ENCODE measurements at regions not wholly inside any gene's neighbourhood (a gene's known extent, or its start where the extent isn't known, plus 50 kb on each side); places are given as distances from the start of the nearest gene placed in this dataset.

- H3K4me3 ChIP-seq: no peak overlapping the region
- no peaks in the 10 kb centered on the region for H3K36me3 ChIP-seq
- no peak overlapping the region for H3K27ac ChIP-seq
- TF ChIP-seq, protein P1, sequence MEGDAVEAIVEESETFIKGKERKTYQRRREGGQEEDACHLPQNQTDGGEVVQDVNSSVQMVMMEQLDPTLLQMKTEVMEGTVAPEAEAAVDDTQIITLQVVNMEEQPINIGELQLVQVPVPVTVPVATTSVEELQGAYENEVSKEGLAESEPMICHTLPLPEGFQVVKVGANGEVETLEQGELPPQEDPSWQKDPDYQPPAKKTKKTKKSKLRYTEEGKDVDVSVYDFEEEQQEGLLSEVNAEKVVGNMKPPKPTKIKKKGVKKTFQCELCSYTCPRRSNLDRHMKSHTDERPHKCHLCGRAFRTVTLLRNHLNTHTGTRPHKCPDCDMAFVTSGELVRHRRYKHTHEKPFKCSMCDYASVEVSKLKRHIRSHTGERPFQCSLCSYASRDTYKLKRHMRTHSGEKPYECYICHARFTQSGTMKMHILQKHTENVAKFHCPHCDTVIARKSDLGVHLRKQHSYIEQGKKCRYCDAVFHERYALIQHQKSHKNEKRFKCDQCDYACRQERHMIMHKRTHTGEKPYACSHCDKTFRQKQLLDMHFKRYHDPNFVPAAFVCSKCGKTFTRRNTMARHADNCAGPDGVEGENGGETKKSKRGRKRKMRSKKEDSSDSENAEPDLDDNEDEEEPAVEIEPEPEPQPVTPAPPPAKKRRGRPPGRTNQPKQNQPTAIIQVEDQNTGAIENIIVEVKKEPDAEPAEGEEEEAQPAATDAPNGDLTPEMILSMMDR (IDR thresholded peaks at IDR 0.05): no peak
- H3K27me3 ChIP-seq: no peaks in the 10 kb centered on the region
- no peaks in the 10 kb centered on the region for H3K9me3 ChIP-seq
- no peak for DNase-seq (ENCODE audit: low spot score)
- no peaks in the 10 kb centered on the region for H3K4me1 ChIP-seq
Measured at GRCh38 chr2:143907801-143908200, 612.1 kb downstream of the ZEB2 start.

DNA sequence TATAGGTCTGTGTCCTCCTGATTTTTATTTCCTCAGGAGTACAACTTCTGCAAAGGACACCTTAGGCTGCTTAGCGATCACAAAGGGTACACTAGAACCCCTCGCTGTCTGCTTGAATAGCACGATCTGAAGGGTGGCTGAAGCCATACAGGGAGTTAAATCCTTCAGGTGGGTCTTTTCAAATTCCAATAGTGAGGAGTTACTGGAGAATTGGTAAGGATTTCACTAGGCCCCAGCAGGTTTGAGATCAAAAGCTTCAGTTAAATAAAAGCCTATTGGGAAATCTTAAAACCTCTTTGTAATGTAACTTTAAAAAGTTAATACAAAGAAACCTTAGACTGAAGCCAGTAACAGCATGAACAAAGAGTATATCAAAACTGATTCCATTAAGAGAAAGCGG is 613.1 kb downstream of the ZEB2 start:
- H3K27ac ChIP-seq: no peak overlapping the region
- TF ChIP-seq, protein P1 (IDR thresholded peaks at IDR 0.05): no peak
- H3K36me3 ChIP-seq: no peaks in the 10 kb centered on the region
- no peak overlapping the region for H3K4me3 ChIP-seq
- no peaks in the 10 kb centered on the region for H3K4me1 ChIP-seq
- no peak for DNase-seq (ENCODE audit: low spot score)
- no peaks in the 10 kb centered on the region for H3K9me3 ChIP-seq
- no peaks in the 10 kb centered on the region for H3K27me3 ChIP-seq

DNA sequence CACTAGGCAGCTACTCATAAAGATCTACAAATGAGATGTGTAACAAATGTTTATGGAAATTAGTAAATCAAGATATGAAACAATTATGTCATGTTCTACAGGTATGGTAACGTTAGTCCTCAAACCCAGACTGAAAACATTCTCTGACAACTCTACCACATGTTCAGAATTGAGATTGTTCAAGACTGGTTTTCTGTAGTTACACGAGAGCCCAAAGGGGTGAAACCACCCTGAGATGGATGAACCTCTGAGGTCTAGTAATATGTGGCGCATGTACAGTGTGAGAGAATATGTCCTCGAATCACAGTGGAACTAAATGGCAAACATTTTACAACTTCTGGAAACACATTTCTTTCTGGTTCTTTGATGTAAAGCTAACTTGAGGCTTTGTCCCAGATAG is 614.3 kb downstream of the ZEB2 start:
- no peaks in the 10 kb centered on the region for H3K9me3 ChIP-seq
- no peak for DNase-seq (ENCODE audit: low spot score)
- no peak overlapping the region for H3K27ac ChIP-seq

GRCh38 chr2:143903172-143903856 is 616.6 kb downstream of the ZEB2 start:
- H3K27me3 ChIP-seq: no peaks in the 10 kb centered on the region

More for the DNA sequence above, 614.3 kb downstream of the ZEB2 start:
- no peaks in the 10 kb centered on the region for H3K27me3 ChIP-seq
- no peak overlapping the region for H3K4me3 ChIP-seq
- TF ChIP-seq, protein P1 (IDR thresholded peaks at IDR 0.05): no peak
- H3K4me1 ChIP-seq: no peaks in the 10 kb centered on the region
- H3K36me3 ChIP-seq: no peaks in the 10 kb centered on the region

GRCh38 chr2:143901185-143901842 is 618.6 kb downstream of the ZEB2 start:
- Histone ChIP-seq H3K4me1 (no peaks in the 10 kb centered on the region), H3K27me3 (no peaks in the 10 kb centered on the region), H3K27ac (no peak overlapping the region), H3K4me3 (no peak overlapping the region), H3K9me3 (no peaks in the 10 kb centered on the region), H3K36me3 (no peaks in the 10 kb centered on the region)
- TF ChIP-seq, protein P1 (IDR thresholded peaks at IDR 0.05): no peak
- no peak for DNase-seq (ENCODE audit: low spot score)

More at GRCh38 chr2:143903172-143903856, 616.6 kb downstream of the ZEB2 start:
- TF ChIP-seq, protein P1 (IDR thresholded peaks at IDR 0.05): no peak
- Histone ChIP-seq H3K36me3 (no peaks in the 10 kb centered on the region), H3K27ac (no peak overlapping the region), H3K9me3 (no peaks in the 10 kb centered on the region), H3K4me1 (no peaks in the 10 kb centered on the region), H3K4me3 (no peak overlapping the region)
- no peak for DNase-seq (ENCODE audit: low spot score)
